DOHH2 (cell line): ENCODE measurements at regions not wholly inside any gene's neighbourhood (a gene's known extent, or its start where the extent isn't known, plus 50 kb on each side); places are given as distances from the start of the nearest gene placed in this dataset.

Experiments used
- CTCF ChIP-seq: fragments of 200-600 bp; sonication (generic); IDR thresholded peaks from one replicate; pipeline ENCODE4 v1.5.1; 2014; ENCODE audit warnings: antibody characterized with exemption, mild to moderate bottlenecking, low read depth, low read length; ENCODE audit not compliant: poor library complexity, severe bottlenecking
- EZH2phosphoT487 ChIP-seq: fragments of 200-600 bp; sonication (generic); IDR thresholded peaks from 2 replicates; pipeline ENCODE4 v1.6.1; 2017; ENCODE audit warnings: borderline replicate concordance, mild to moderate bottlenecking, antibody characterized with exemption, low read length, moderate library complexity, mixed read lengths

GRCh38 chr1:187928696-187929095, 1099.9 kb downstream of the PLA2G4A start:
- TF ChIP-seq CTCF (no peak), EZH2phosphoT487 (no peak)
